SU-DHL-6 (cell line): ENCODE measurements at regions not wholly inside any gene's neighbourhood (a gene's known extent, or its start where the extent isn't known, plus 50 kb on each side); places are given as distances from the start of the nearest gene placed in this dataset.

ENCODE experiments used
- H2AFZ ChIP-seq: fragments of 200-600 bp; sonication (generic); 2 replicates; pipeline ENCODE4 v1.6.1; 2014; ENCODE audit warnings: low read depth, mild to moderate bottlenecking, moderate library complexity, mixed read lengths, antibody characterized with exemption, low read length; ENCODE audit not compliant: severe bottlenecking
- H3F3A ChIP-seq: fragments of 200-600 bp; shearing (Covaris generic); 2 replicates; pipeline ENCODE4 v1.6.0; 2016; ENCODE audit warnings: antibody characterized with exemption, mild to moderate bottlenecking; ENCODE audit not compliant: insufficient read depth
- H3K27ac ChIP-seq: fragments of 200-600 bp; sonication (generic); 2 replicates; pipeline ENCODE4 v1.5.1; 2016; ENCODE audit warnings: low read depth, mild to moderate bottlenecking, low read length, moderate library complexity, mixed read lengths
- H3K27me3 ChIP-seq: fragments of 200-600 bp; sonication (generic), shearing (Covaris generic); 2 replicates; pipeline ENCODE4 v1.6.0; 2014; ENCODE audit warnings: mild to moderate bottlenecking, low read length
- H3K36me3 ChIP-seq: fragments of 200-600 bp; sonication (generic); 2 replicates; pipeline ENCODE4 v1.6.1; 2014; ENCODE audit warnings: mild to moderate bottlenecking, low read length, mixed read lengths
- H3K4me2 ChIP-seq: fragments of 300-600, 200-600 bp; shearing (Covaris generic), sonication (generic); 2 replicates; pipeline ENCODE4 v1.6.0; 2014; ENCODE audit warnings: low read length, low read depth, mild to moderate bottlenecking; ENCODE audit not compliant: poor library complexity, severe bottlenecking
- H3K4me3 ChIP-seq: fragments of 200-600 bp; sonication (generic); 2 replicates; pipeline ENCODE4 v1.5.1; 2014; ENCODE audit warnings: antibody characterized with exemption, low read length, mild to moderate bottlenecking, mixed read lengths; ENCODE audit not compliant: insufficient read depth, poor library complexity, severe bottlenecking
- H3K79me2 ChIP-seq: fragments of 200-600 bp; sonication (generic); 2 replicates; pipeline ENCODE4 v1.6.1; 2014; ENCODE audit warnings: mild to moderate bottlenecking, low read length, moderate library complexity; ENCODE audit not compliant: insufficient read depth
- H3K9ac ChIP-seq: fragments of 200-600 bp; sonication (generic); 2 replicates; pipeline ENCODE4 v1.7.0; 2014; ENCODE audit warnings: mild to moderate bottlenecking, low read length
- H3K9me2 ChIP-seq: fragments of 200-600 bp; sonication (generic); replicated peaks from 2 replicates; pipeline ENCODE4 v1.6.1; 2014; ENCODE audit warnings: low read length; ENCODE audit not compliant: insufficient read depth
- H3K9me3 ChIP-seq: fragments of 200-600 bp; sonication (generic); 2 replicates; pipeline ENCODE4 v1.6.1; 2014; ENCODE audit warnings: low read length, mixed read lengths; ENCODE audit not compliant: insufficient read depth
- H4K20me1 ChIP-seq: fragments of 200-600 bp; sonication (generic); 2 replicates; pipeline ENCODE4 v1.6.1; 2014; ENCODE audit warnings: low read depth, mild to moderate bottlenecking, antibody characterized with exemption, low read length, moderate library complexity, mixed read lengths
- CTCF ChIP-seq: fragments of 200-600 bp; sonication (generic); IDR thresholded peaks from one replicate; pipeline ENCODE4 v1.5.1; 2017; ENCODE audit warnings: antibody characterized with exemption, mild to moderate bottlenecking, low read length, moderate library complexity; ENCODE audit not compliant: insufficient read depth, poor library complexity, severe bottlenecking
- EZH2phosphoT487 ChIP-seq: fragments of 200-600 bp; sonication (generic), shearing (Covaris generic); conservative IDR thresholded peaks from 2 replicates; pipeline ENCODE4 v1.6.1; 2018; ENCODE audit warnings: mild to moderate bottlenecking, antibody characterized with exemption, low read length, moderate library complexity, mixed read lengths

- Histone ChIP-seq H3K79me2 (no peaks in the 10 kb centered on the region), H3K4me2 (no peak overlapping the region), H3K36me3 (no peaks in the 10 kb centered on the region), H3K9me3 (no peaks in the 10 kb centered on the region), H2AFZ (no peak overlapping the region), H3K27ac (no peak overlapping the region), H3K4me3 (no peak overlapping the region), H3K27me3 (no peaks in the 10 kb centered on the region), H3K9me2 (no peaks in the 10 kb centered on the region), H3K9ac (no peak overlapping the region), H4K20me1 (no peaks in the 10 kb centered on the region), H3F3A (no peaks in the 10 kb centered on the region)
- TF ChIP-seq CTCF (no peak), EZH2phosphoT487 (no peak)
These were observed 108.4 kb downstream of the EMP1 start for GRCh38 chr12:13304924-13305323.

DNA sequence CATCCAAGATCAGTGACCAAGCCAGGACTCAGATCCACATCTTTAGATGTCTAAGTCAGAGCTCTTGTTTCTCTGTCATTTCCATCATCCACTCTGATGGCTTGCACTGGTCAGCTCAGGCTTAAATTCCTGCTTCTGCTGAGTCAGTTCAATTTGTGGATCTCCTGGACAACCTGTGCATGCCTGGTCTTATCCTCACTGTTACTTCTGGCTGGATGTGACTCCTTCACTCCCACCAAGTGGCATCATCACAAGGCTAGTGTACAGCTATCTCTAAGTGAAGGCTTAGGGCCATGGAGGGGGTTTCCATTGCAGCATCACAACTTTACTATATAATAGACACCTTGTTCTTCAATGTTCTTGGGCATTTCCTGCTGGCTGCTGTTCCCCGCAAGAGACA lies 102.9 kb downstream of the EMP1 start:
- no peaks in the 10 kb centered on the region for H3K79me2 ChIP-seq
- H3K9me2 ChIP-seq: no peaks in the 10 kb centered on the region
- H3K4me3 ChIP-seq: no peak overlapping the region
- no peaks in the 10 kb centered on the region for H3K9me3 ChIP-seq
- TF ChIP-seq CTCF: no peak
- TF ChIP-seq EZH2phosphoT487: no peak
- no peak overlapping the region for H3K9ac ChIP-seq
- H3K36me3 ChIP-seq: no peaks in the 10 kb centered on the region
- no peaks in the 10 kb centered on the region for H3F3A ChIP-seq
- H3K4me2 ChIP-seq: no peak overlapping the region
- no peak overlapping the region for H3K27ac ChIP-seq
- H2AFZ ChIP-seq: no peak overlapping the region
- H4K20me1 ChIP-seq: no peaks in the 10 kb centered on the region
- H3K27me3 ChIP-seq: no peaks in the 10 kb centered on the region

- no peaks in the 10 kb centered on the region for H4K20me1 ChIP-seq
- H3K27me3 ChIP-seq: no peaks in the 10 kb centered on the region
These were observed 96.6 kb downstream of the EMP1 start for GRCh38 chr12:13293096-13293495.

More at GRCh38 chr12:13293096-13293495, 96.6 kb downstream of the EMP1 start:
- Histone ChIP-seq H3F3A (no peaks in the 10 kb centered on the region), H3K4me2 (no peak overlapping the region), H3K4me3 (no peak overlapping the region), H3K36me3 (no peaks in the 10 kb centered on the region), H3K79me2 (no peaks in the 10 kb centered on the region), H3K9me3 (no peaks in the 10 kb centered on the region), H2AFZ (no peak overlapping the region), H3K9ac (no peak overlapping the region), H3K9me2 (no peaks in the 10 kb centered on the region), H3K27ac (no peak overlapping the region)
- no peak for TF ChIP-seq CTCF
